Caco-2 (cell line): ENCODE measurements at regions not wholly inside any gene's neighbourhood (a gene's known extent, or its start where the extent isn't known, plus 50 kb on each side); places are given as distances from the start of the nearest gene placed in this dataset.

Source experiments
- BruUV-seq: library from RNA; stranded (reverse); fragments of 400-500 nt; replicated peaks from 2 replicates; lab custom pipeline; 2021; lab: Mats Ljungman, UMichigan
- CTCF ChIA-PET: fragments of 300-600 bp; sonication (Branson Sonifier 250); formaldehyde crosslinking; loops from one replicate; lab custom pipeline; 2022; ENCODE audit warnings: antibody characterized with exemption; lab: Charles Lee
- POLR2A ChIA-PET: fragments of 300-600 bp; sonication (Branson Sonifier 250); formaldehyde crosslinking; loops from one replicate; lab custom pipeline; 2022; ENCODE audit warnings: antibody characterized with exemption; lab: Charles Lee
- DNase-seq, 2 experiments: peaks; one replicate each; pipeline versions ENCODE4 v3.0.0 to v3.0.0-alpha.2; 2020 to 2022
- H3K27me3 ChIP-seq: replicated peaks from 2 replicates; pipeline ENCODE4 v1.6.0; 2011; ENCODE audit warnings: low read length; ENCODE audit not compliant: control insufficient read depth, insufficient read depth
- H3K36me3 ChIP-seq: 2 replicates; pipeline ENCODE4 v1.5.1; 2011; ENCODE audit warnings: low read length; ENCODE audit not compliant: control insufficient read depth, insufficient read depth
- H3K4me1 ChIP-seq: fragments of 250-450 bp; sonication (Bioruptor Pico); 2 replicates; pipeline ENCODE4 v1.5.1; 2020; ENCODE audit warnings: mild to moderate bottlenecking
- H3K4me3 ChIP-seq: 2 replicates; pipeline ENCODE4 v1.5.1; 2011; ENCODE audit warnings: low read depth, mild to moderate bottlenecking, control low read depth, low read length
- H3K9me3 ChIP-seq: fragments of 250-450 bp; sonication (Bioruptor Pico); 2 replicates; pipeline ENCODE4 v1.5.1; 2020; ENCODE audit warnings: mild to moderate bottlenecking, moderate library complexity
- H3K27ac Mint-ChIP-seq: one replicate; pipeline ENCODE4 v1.8.0; 2022; ENCODE audit warnings: mixed read lengths; ENCODE audit not compliant: unreplicated experiment
- H3K27me3 Mint-ChIP-seq: one replicate; pipeline ENCODE4 v1.8.0; 2022; ENCODE audit warnings: mixed read lengths; ENCODE audit not compliant: insufficient read depth, unreplicated experiment
- H3K36me3 Mint-ChIP-seq: one replicate; pipeline ENCODE4 v1.8.0; 2022; ENCODE audit warnings: mild to moderate bottlenecking, mixed read lengths; ENCODE audit not compliant: insufficient read depth, unreplicated experiment
- H3K4me1 Mint-ChIP-seq: one replicate; pipeline ENCODE4 v1.8.0; 2022; ENCODE audit warnings: low read depth, mixed read lengths; ENCODE audit not compliant: unreplicated experiment
- H3K4me3 Mint-ChIP-seq: one replicate; pipeline ENCODE4 v1.8.0; 2022; ENCODE audit warnings: mild to moderate bottlenecking, moderate library complexity, mixed read lengths; ENCODE audit not compliant: unreplicated experiment
- H3K9me3 Mint-ChIP-seq: one replicate; pipeline ENCODE4 v1.8.0; 2022; ENCODE audit warnings: mixed read lengths; ENCODE audit not compliant: unreplicated experiment
- CTCF ChIP-seq, 2 experiments: fragments of 200-600 bp in 1 of 2; IDR thresholded peaks; 1 replicate in 1 of 2; 2 replicates in 1 of 2; pipeline versions ENCODE4 v1.5.1 to v1.8.0; 2011 to 2022; ENCODE audit warnings: antibody characterized with exemption in 1 of 2, control low read depth in 1 of 2, inconsistent platforms in 1 of 2, low read depth in 1 of 2, low read length in 1 of 2, mild to moderate bottlenecking in 1 of 2, moderate library complexity in 1 of 2; ENCODE audit not compliant: insufficient read depth in 1 of 2, severe bottlenecking in 1 of 2, unreplicated experiment in 1 of 2
- intact Hi-C: fragments of 100-400 bp; cut with micrococcal nuclease; formaldehyde crosslinking; loops from one replicate; pipeline ENCODE4 v1.10.0; 2022; ENCODE audit not compliant: unreplicated experiment

- H3K36me3 ChIP-seq: no peaks in the 10 kb centered on the region
- no peaks in the 10 kb centered on the region for H3K27me3 Mint-ChIP-seq
- H3K36me3 Mint-ChIP-seq: no peaks in the 10 kb centered on the region
- H3K4me3 Mint-ChIP-seq: no peak overlapping the region
- no peaks in the 10 kb centered on the region for H3K9me3 Mint-ChIP-seq
- H3K27ac Mint-ChIP-seq: no peak overlapping the region
- H3K4me3 ChIP-seq: no peak overlapping the region
- CTCF ChIA-PET: no interaction called here
- no peaks in the 10 kb centered on the region for H3K4me1 ChIP-seq
- no peaks in the 10 kb centered on the region for H3K27me3 ChIP-seq
- H3K9me3 ChIP-seq: no peaks in the 10 kb centered on the region
- DNase-seq: no peak
- no peak for TF ChIP-seq CTCF (IDR thresholded peaks at IDR 0.05; ENCODE audit: insufficient read depth in 1 of 2, low read depth in 1 of 2, low read length in 1 of 2, severe bottlenecking in 1 of 2, unreplicated experiment in 1 of 2)
- BruUV-seq: no TSS peak
- intact Hi-C loops: no loop called here
- no peaks in the 10 kb centered on the region for H3K4me1 Mint-ChIP-seq
- POLR2A ChIA-PET: no interaction called here
Measured at GRCh38 chr6:98230250-98230649, 604.1 kb upstream of the POU3F2 start.

GRCh38 chr6:98239057-98239456, 595.3 kb upstream of the POU3F2 start:
- BruUV-seq: no TSS peak
- no peak for TF ChIP-seq CTCF (IDR thresholded peaks at IDR 0.05; ENCODE audit: insufficient read depth in 1 of 2, low read depth in 1 of 2, low read length in 1 of 2, severe bottlenecking in 1 of 2, unreplicated experiment in 1 of 2)
- no peaks in the 10 kb centered on the region for H3K9me3 Mint-ChIP-seq
- no peak overlapping the region for H3K27ac Mint-ChIP-seq
- H3K36me3 ChIP-seq: no peaks in the 10 kb centered on the region
- H3K4me3 ChIP-seq: no peak overlapping the region
- H3K36me3 Mint-ChIP-seq: no peaks in the 10 kb centered on the region
- no peaks in the 10 kb centered on the region for H3K9me3 ChIP-seq
- intact Hi-C loops: no loop called here
- H3K4me1 ChIP-seq: no peaks in the 10 kb centered on the region
- ChIA-PET CTCF (no interaction called here), POLR2A (no interaction called here)
- H3K27me3 Mint-ChIP-seq: no peaks in the 10 kb centered on the region
- no peak for DNase-seq
- no peaks in the 10 kb centered on the region for H3K4me1 Mint-ChIP-seq
- no peak overlapping the region for H3K4me3 Mint-ChIP-seq
- no peaks in the 10 kb centered on the region for H3K27me3 ChIP-seq

GRCh38 chr6:98241630-98242029, 592.7 kb upstream of the POU3F2 start:
- no TSS peak for BruUV-seq

More at GRCh38 chr6:98241630-98242029, 592.7 kb upstream of the POU3F2 start:
- no peaks in the 10 kb centered on the region for H3K27me3 ChIP-seq
- no peak overlapping the region for H3K27ac Mint-ChIP-seq
- H3K4me3 Mint-ChIP-seq: no peak overlapping the region
- no peaks in the 10 kb centered on the region for H3K9me3 ChIP-seq
- no peak for DNase-seq
- CTCF ChIA-PET: no interaction called here
- H3K36me3 Mint-ChIP-seq: no peaks in the 10 kb centered on the region
- no peaks in the 10 kb centered on the region for H3K9me3 Mint-ChIP-seq
- intact Hi-C loops: no loop called here
- H3K4me1 ChIP-seq: no peaks in the 10 kb centered on the region
- no peaks in the 10 kb centered on the region for H3K27me3 Mint-ChIP-seq
- TF ChIP-seq CTCF (IDR thresholded peaks at IDR 0.05; ENCODE audit: insufficient read depth in 1 of 2, low read depth in 1 of 2, low read length in 1 of 2, severe bottlenecking in 1 of 2, unreplicated experiment in 1 of 2): no peak
- H3K4me1 Mint-ChIP-seq: no peaks in the 10 kb centered on the region
- no peaks in the 10 kb centered on the region for H3K36me3 ChIP-seq
- POLR2A ChIA-PET: no interaction called here
- no peak overlapping the region for H3K4me3 ChIP-seq
